NB4 (cell line): ENCODE measurements at regions not wholly inside any gene's neighbourhood (a gene's known extent, or its start where the extent isn't known, plus 50 kb on each side); places are given as distances from the start of the nearest gene placed in this dataset.

ENCODE experiments used
- DNase-seq: peaks from one replicate; pipeline ENCODE4 v3.0.0; 2010; ENCODE audit warnings: low read depth
- H3K4me3 ChIP-seq: one replicate; pipeline ENCODE4 v1.5.1; 2011; ENCODE audit warnings: mild to moderate bottlenecking, low read depth, low read length, moderate library complexity
- CTCF ChIP-seq: IDR thresholded peaks from one replicate; pipeline ENCODE4 v1.5.1; 2012; ENCODE audit warnings: low read depth, low read length
- MAX ChIP-seq: IDR thresholded peaks from 2 replicates; pipeline ENCODE4 v1.6.1; 2011; ENCODE audit warnings: low read depth, low read length
- MYC ChIP-seq: IDR thresholded peaks from 2 replicates; pipeline ENCODE4 v1.6.1; 2011; ENCODE audit warnings: low read depth, low read length
- POLR2A ChIP-seq: IDR thresholded peaks from 2 replicates; pipeline ENCODE4 v1.6.1; 2011; ENCODE audit warnings: mild to moderate bottlenecking; ENCODE audit not compliant: insufficient read length; ENCODE audit errors: extremely low read depth

- no peak for DNase-seq
- H3K4me3 ChIP-seq = no peak overlapping the region
- TF ChIP-seq CTCF = no peak
- no peak for TF ChIP-seq POLR2A
Observed at GRCh38 chr2:236949089-236949905, 136.4 kb upstream of the COPS8 start.

- H3K4me3 ChIP-seq = no peak overlapping the region
- DNase-seq = no peak
- TF ChIP-seq CTCF = no peak
- no peak for TF ChIP-seq MAX
- TF ChIP-seq POLR2A = no peak
- no peak for TF ChIP-seq MYC
Observed at GRCh38 chr2:236951830-236952475, 133.7 kb upstream of the COPS8 start.

- DNase-seq = no peak
- no peak overlapping the region for H3K4me3 ChIP-seq
- no peak for TF ChIP-seq MAX
- no peak for TF ChIP-seq MYC
- TF ChIP-seq CTCF = no peak
- no peak for TF ChIP-seq POLR2A
Observed at GRCh38 chr2:236954641-236955040, 131.0 kb upstream of the COPS8 start.

GRCh38 chr2:236955521-236956030 is 130.1 kb upstream of the COPS8 start:
- TF ChIP-seq POLR2A (no peak), MAX (no peak), CTCF (no peak), MYC (no peak)
- H3K4me3 ChIP-seq = no peak overlapping the region
- no peak for DNase-seq

GRCh38 chr2:236956031-236956618 is 129.6 kb upstream of the COPS8 start:
- no peak for DNase-seq
- H3K4me3 ChIP-seq = no peak overlapping the region
- TF ChIP-seq MAX = no peak
- TF ChIP-seq POLR2A = no peak
- no peak for TF ChIP-seq CTCF
- TF ChIP-seq MYC = no peak
